Heart left ventricle (tissue), 16 donors: ENCODE measurements at regions not wholly inside any gene's neighbourhood (a gene's known extent, or its start where the extent isn't known, plus 50 kb on each side); places are given as distances from the start of the nearest gene placed in this dataset.

Experiments
- ATAC-seq, 4 donors: fragments of 200-7000 bp; cut with Tn5 transposase; one replicate each; pipeline ENCODE4 v1.9.1; 2020 to 2022; ENCODE audit warnings: moderate library complexity in 4 of 4, mild to moderate bottlenecking in 3 of 4, moderate number of reproducible peaks in 1 of 4
- DNase-seq, 5 donors: peaks; one replicate each; pipeline ENCODE4 v3.0.0-alpha.2; 2020
- H3K27ac ChIP-seq, 12 donors: fragments of 200-600 bp; sonication (generic) in 4 of 12; one replicate each; pipeline versions ENCODE4 v1.5.0 to v1.8.0; 2016 to 2022; ENCODE audit warnings: mild to moderate bottlenecking in 2 of 12
- H3K27me3 ChIP-seq, 9 donors: fragments of 200-600 bp; sonication (generic) in 2 of 9; one replicate each; pipeline versions ENCODE4 v1.5.1 to v1.8.0; 2016 to 2022; ENCODE audit warnings: mild to moderate bottlenecking in 3 of 9
- H3K36me3 ChIP-seq, 9 donors: fragments of 200-600 bp; sonication (generic) in 2 of 9; one replicate each; pipeline versions ENCODE4 v1.5.0 to v1.8.0; 2018 to 2022; ENCODE audit warnings: mild to moderate bottlenecking in 2 of 9
- H3K4me1 ChIP-seq, 12 donors: fragments of 200-600 bp; sonication (generic) in 4 of 12; one replicate each; pipeline versions ENCODE4 v1.5.0 to v1.8.0; 2016 to 2022; ENCODE audit warnings: mild to moderate bottlenecking in 3 of 12
- H3K4me3 ChIP-seq, 12 donors: fragments of 200-600 bp; sonication (generic) in 4 of 12; one replicate each; pipeline versions ENCODE4 v1.5.0 to v1.8.0; 2017 to 2022; ENCODE audit warnings: mild to moderate bottlenecking in 9 of 12, moderate library complexity in 4 of 12
- H3K9me3 ChIP-seq, 12 donors: fragments of 200-600 bp; sonication (generic) in 4 of 12; one replicate each; pipeline versions ENCODE4 v1.5.0 to v1.8.0; 2016 to 2022; ENCODE audit warnings: mild to moderate bottlenecking in 1 of 12
- POLR2A ChIP-seq, 2 donors: fragments of 450-650 bp; IDR thresholded peaks; one replicate each; pipeline ENCODE4 v1.6.1; 2017; ENCODE audit warnings: antibody characterized with exemption in 2 of 2, mild to moderate bottlenecking in 2 of 2, moderate library complexity in 2 of 2
- WGBS, 4 donors: extraction: QIAGEN DNeasy Blood & Tissue Kit in 2 of 4; methylation state at CpG; one replicate each; pipeline versions ENCODE4 v1.1.5 to v1.1.7; 2013 to 2018; 5-methylcytosine and 5-hydroxymethylcytosine counted together
- intact Hi-C, 10 donors: fragments of 100-400 bp; cut with DNase I; formaldehyde crosslinking; loops; one replicate each; pipeline versions ENCODE4 v1.11.1 to v1.14.2; 2022
- TF ChIP-seq, protein P1 (sequence below), 12 donors: fragments of 200-600 bp; sonication (generic) in 4 of 12; IDR thresholded peaks; one replicate each; pipeline versions ENCODE4 v1.5.0 to v1.8.0; 2018 to 2022; ENCODE audit warnings: antibody characterized with exemption in 12 of 12, mild to moderate bottlenecking in 5 of 12
- donor health status: ischemic (EF 13 %, LVEDD 7.1; RV severe dilation, severe dysfunction).
- donor health status: healthy with polysubstance abuse.
- donor health status: DM: no; HTN: yes; CAD: no.
- donor health status: DM: no; HTN: no; CAD: no.
- donor health status: ischemic (EF 25% LVEDD 6.9; RV normal size, moderate dysfunction).
- donor health status: ischemic (EF 25% LVEDD 5.7; RV mildly dilated, moderate dysfunction).
- donor health status: healthy.
- donor health status: DM: yes; HTN: yes; CAD: no.
- donor health status: ischemic (EF 35%, LVEDD 5.7; RV mildly dilated, moderate dysfunction).
- donor health status: nonischemic (EF 11% LVEDD 7.7; RV severe dilation, severe dysfunction).
- donor health status: DM: yes; HTN: yes; CAD: no.
- donor health status: PGD.
- donor health status: ischemic (EF 29% LVEDD 5.4; RV normal size, mild dysfunction).
- donor health status: nonischemic (EF 23%, LVEDD 6.1; RV moderate dilation, normal function).

DNA sequence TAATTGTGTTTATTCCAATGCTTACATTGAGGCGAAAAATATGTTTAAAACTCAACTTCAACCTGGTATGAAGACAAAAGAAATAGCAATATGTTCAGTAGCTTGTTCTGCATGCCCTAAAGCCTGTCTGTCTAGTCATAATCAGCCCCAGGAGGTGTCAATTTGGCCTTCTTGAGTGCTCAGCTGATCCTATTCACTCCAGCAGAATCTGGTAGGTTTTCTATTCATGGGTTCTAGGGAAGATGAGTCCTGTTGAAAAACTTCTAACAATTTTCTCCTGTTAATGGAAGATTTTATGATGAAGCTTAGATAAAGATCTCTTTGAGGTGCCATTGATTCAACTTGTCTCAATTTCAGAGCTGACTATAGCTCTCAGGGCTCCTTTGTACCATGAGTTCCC, 402.0 kb upstream of the UBE2E3 start:
- WGBS, 4 donors: 89 to 93% (median 90%) methylated on average over 1 of the region's 1 CpG
- TF ChIP-seq, protein P1, sequence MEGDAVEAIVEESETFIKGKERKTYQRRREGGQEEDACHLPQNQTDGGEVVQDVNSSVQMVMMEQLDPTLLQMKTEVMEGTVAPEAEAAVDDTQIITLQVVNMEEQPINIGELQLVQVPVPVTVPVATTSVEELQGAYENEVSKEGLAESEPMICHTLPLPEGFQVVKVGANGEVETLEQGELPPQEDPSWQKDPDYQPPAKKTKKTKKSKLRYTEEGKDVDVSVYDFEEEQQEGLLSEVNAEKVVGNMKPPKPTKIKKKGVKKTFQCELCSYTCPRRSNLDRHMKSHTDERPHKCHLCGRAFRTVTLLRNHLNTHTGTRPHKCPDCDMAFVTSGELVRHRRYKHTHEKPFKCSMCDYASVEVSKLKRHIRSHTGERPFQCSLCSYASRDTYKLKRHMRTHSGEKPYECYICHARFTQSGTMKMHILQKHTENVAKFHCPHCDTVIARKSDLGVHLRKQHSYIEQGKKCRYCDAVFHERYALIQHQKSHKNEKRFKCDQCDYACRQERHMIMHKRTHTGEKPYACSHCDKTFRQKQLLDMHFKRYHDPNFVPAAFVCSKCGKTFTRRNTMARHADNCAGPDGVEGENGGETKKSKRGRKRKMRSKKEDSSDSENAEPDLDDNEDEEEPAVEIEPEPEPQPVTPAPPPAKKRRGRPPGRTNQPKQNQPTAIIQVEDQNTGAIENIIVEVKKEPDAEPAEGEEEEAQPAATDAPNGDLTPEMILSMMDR (IDR thresholded peaks at IDR 0.05): no peak
- no peak for TF ChIP-seq POLR2A (IDR thresholded peaks at IDR 0.05)
- DNase-seq (no peak), ATAC-seq (no peak)
- intact Hi-C loops: no loop called here
- no peaks in the 10 kb centered on the region for H3K27me3 ChIP-seq
- no peaks in the 10 kb centered on the region for H3K9me3 ChIP-seq
- H3K4me3 ChIP-seq: no peak overlapping the region
- H3K36me3 ChIP-seq: no peaks in the 10 kb centered on the region
- no peaks in the 10 kb centered on the region for H3K4me1 ChIP-seq
- no peak overlapping the region for H3K27ac ChIP-seq

DNA sequence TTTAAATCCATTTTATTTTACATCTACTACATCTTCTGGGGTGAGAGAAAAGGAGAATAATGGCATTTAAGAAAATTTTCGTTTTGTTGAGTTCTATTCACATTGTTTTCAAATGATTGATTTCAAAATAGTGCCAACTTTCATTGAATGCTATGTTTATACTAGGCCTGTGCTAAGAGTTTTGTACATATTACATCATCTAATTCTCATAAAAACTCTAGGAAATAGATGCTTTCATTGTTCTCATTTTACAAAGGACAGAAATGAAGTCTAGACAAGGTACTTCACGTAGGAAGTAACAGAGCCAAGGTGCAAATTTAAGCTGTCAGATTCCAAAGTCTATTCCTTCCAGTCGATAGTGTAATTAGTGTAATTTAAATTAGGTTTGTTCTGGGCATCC, 402.8 kb upstream of the UBE2E3 start:
- H3K4me1 ChIP-seq: no peaks in the 10 kb centered on the region
- intact Hi-C loops: no loop called here
- no peaks in the 10 kb centered on the region for H3K36me3 ChIP-seq
- WGBS, 4 donors: 55 to 70% (median 69%) methylated on average over 3 of the region's 3 CpGs
- DNase-seq (no peak), ATAC-seq (no peak)
- no peaks in the 10 kb centered on the region for H3K9me3 ChIP-seq
- no peak overlapping the region for H3K27ac ChIP-seq
- no peaks in the 10 kb centered on the region for H3K27me3 ChIP-seq
- H3K4me3 ChIP-seq: no peak overlapping the region
- TF ChIP-seq, protein P1 (IDR thresholded peaks at IDR 0.05): no peak
- TF ChIP-seq POLR2A (IDR thresholded peaks at IDR 0.05): no peak

DNA sequence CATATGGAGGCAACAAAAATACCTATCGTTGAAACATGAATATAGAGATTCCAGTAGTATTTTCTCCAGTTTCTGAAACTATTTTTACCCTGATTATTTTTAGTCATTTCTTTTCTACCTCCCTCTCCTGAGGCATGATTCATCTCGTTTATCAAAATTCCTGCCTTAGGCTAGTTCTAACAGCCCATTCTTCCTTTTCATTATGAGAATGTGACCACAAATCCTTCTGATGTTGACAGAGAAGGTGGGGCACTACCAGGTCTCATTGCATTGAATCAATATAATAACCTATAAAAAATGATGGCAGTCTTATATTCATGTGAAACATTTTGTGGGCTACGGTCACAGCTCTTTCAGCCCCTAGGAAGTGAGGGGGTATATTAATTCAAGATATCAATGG, 406.5 kb upstream of the UBE2E3 start:
- ATAC-seq (no peak), DNase-seq (no peak)
- Histone ChIP-seq H3K36me3 (no peaks in the 10 kb centered on the region), H3K27ac (no peak overlapping the region), H3K4me1 (no peaks in the 10 kb centered on the region), H3K4me3 (no peak overlapping the region), H3K27me3 (no peaks in the 10 kb centered on the region), H3K9me3 (no peaks in the 10 kb centered on the region)
- TF ChIP-seq, protein P1 (IDR thresholded peaks at IDR 0.05): no peak
- TF ChIP-seq POLR2A (IDR thresholded peaks at IDR 0.05): no peak
- intact Hi-C loops: no loop called here
- WGBS, 4 donors: 54 to 61% (median 56%) methylated on average over 3 of the region's 3 CpGs

DNA sequence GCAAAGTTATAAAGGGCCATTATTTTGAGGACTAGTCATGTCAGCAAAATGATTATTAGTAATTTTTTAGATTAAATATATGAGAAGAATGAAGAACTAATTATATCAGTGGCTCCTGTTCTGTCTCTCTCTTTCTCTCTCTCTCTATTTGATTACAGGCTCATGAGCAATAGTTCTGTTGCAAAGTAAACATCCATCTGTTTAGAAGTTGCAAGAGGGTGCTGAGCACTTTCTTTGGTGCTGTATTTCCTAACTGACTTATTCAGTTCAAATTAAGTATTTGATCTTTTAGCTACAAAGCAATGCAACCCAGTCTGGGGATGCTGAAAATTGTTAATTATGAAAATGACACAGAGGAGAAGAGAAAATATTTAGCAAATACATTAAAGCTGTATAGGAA, 408.1 kb upstream of the UBE2E3 start:
- no peak for DNase-seq
- intact Hi-C loops: no loop called here
- no peaks in the 10 kb centered on the region for H3K9me3 ChIP-seq

More for the DNA sequence above, 408.1 kb upstream of the UBE2E3 start:
- ATAC-seq: no peak
- no peak for TF ChIP-seq POLR2A (IDR thresholded peaks at IDR 0.05)
- TF ChIP-seq, protein P1 (IDR thresholded peaks at IDR 0.05): no peak
- Histone ChIP-seq H3K4me3 (no peak overlapping the region), H3K27ac (no peak overlapping the region), H3K27me3 (no peaks in the 10 kb centered on the region), H3K4me1 (no peaks in the 10 kb centered on the region), H3K36me3 (no peaks in the 10 kb centered on the region)
